Sigmoid colon (tissue), 6 donors: ENCODE measurements at regions not wholly inside any gene's neighbourhood (a gene's known extent, or its start where the extent isn't known, plus 50 kb on each side); places are given as distances from the start of the nearest gene placed in this dataset.

Experiments used
- DNase-seq: peaks from one replicate; pipeline ENCODE4 v3.0.0-alpha.2; 2019
- H3K27ac ChIP-seq, 4 donors: fragments of 200-600 bp; sonication (generic); one replicate each; pipeline ENCODE4 v1.5.1; 2016 to 2019; ENCODE audit warnings: mild to moderate bottlenecking in 1 of 4
- H3K27me3 ChIP-seq, 3 donors: fragments of 200-600 bp; sonication (generic); one replicate each; pipeline ENCODE4 v1.5.1; 2019; ENCODE audit warnings: mild to moderate bottlenecking in 1 of 3
- H3K36me3 ChIP-seq, 4 donors: fragments of 200-600 bp; sonication (generic); one replicate each; pipeline ENCODE4 v1.5.1; 2016 to 2019
- H3K4me1 ChIP-seq, 4 donors: fragments of 200-600 bp; sonication (generic); one replicate each; pipeline ENCODE4 v1.5.1; 2017 to 2019
- H3K4me3 ChIP-seq, 4 donors: fragments of 200-600 bp; sonication (generic); one replicate each; pipeline ENCODE4 v1.5.1; 2017 to 2019; ENCODE audit warnings: mild to moderate bottlenecking in 2 of 4, moderate library complexity in 1 of 4
- H3K9me3 ChIP-seq, 4 donors: fragments of 200-600 bp in 3 of 4; sonication (generic) in 3 of 4; one replicate each; pipeline versions ENCODE4 v1.5.1 to v1.6.1; 2013 to 2019
- CTCF ChIP-seq, 4 experiments: fragments of 450-650 bp in 3 of 4; fragments of 200-600 bp in 1 of 4; IDR thresholded peaks; one replicate each; pipeline ENCODE4 v1.5.1; 2016 to 2019; ENCODE audit warnings: antibody characterized with exemption in 4 of 4, mild to moderate bottlenecking in 3 of 4, moderate library complexity in 2 of 4
- EP300 ChIP-seq, 4 donors: sonication (generic); formaldehyde crosslinking; IDR thresholded peaks; one replicate each; pipeline ENCODE4 v1.6.1; 2017; ENCODE audit warnings: antibody characterized with exemption in 4 of 4
- POLR2A ChIP-seq, 2 donors: fragments of 450-650 bp; IDR thresholded peaks; one replicate each; pipeline ENCODE4 v1.6.1; 2016; ENCODE audit warnings: antibody characterized with exemption in 2 of 2, mild to moderate bottlenecking in 2 of 2, moderate library complexity in 2 of 2
- POLR2AphosphoS5 ChIP-seq, 4 donors: sonication (generic); formaldehyde crosslinking; IDR thresholded peaks; one replicate each; pipeline ENCODE4 v1.6.1; 2017; ENCODE audit warnings: antibody characterized with exemption in 4 of 4
- WGBS, 2 donors: extraction: QIAGEN DNeasy Blood & Tissue Kit; methylation state at CpG; one replicate each; pipeline ENCODE4 v1.1.7; 2013; 5-methylcytosine and 5-hydroxymethylcytosine counted together
- intact Hi-C: fragments of 100-400 bp; cut with DNase I; formaldehyde crosslinking; loops from one replicate; pipeline ENCODE4 v1.15.1; 2023
- donor health status: healthy with polysubstance abuse.
- donor health status: healthy.

DNA sequence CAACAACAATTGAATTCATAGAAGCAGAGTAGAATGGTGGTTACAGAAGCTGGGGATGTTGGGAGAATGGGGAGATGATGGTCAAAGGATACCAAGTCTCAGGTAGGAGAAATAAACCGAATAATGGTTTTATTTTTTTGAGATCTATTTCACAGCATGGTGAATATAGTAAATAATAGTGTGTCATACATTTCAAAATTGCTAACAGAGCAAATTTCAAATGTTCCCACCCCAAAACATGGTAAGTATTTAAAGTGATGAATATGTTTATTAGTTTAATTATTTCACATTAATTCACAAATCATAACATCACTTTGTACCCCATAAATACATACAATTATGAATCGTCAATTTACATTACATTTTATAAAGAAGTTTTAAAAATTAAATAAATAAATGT, 72.7 kb upstream of the ATG10 start:
- Histone ChIP-seq H3K36me3 (no peaks in the 10 kb centered on the region), H3K4me3 (no peak overlapping the region), H3K4me1 (no peaks in the 10 kb centered on the region), H3K27ac (no peak overlapping the region), H3K9me3 (peaks cover 0 to 7% (median 0%) of the 10 kb centered on the region in 4 donors), H3K27me3 (no peaks in the 10 kb centered on the region)
- WGBS, 2 donors: 93 to 94% methylated on average over 2 of the region's 2 CpGs
- intact Hi-C loops: no loop called here
- no peak for DNase-seq
- TF ChIP-seq POLR2AphosphoS5 (IDR thresholded peaks at IDR 0.05) (no peak), CTCF (IDR thresholded peaks at IDR 0.05) (no peak), POLR2A (IDR thresholded peaks at IDR 0.05) (no peak), EP300 (IDR thresholded peaks at IDR 0.05) (no peak)

GRCh38 chr5:81898403-81898802, 73.4 kb upstream of the ATG10 start:
- 52 to 66% methylated on average over 2 of the region's 2 CpGs for WGBS, 2 donors
- no peaks in the 10 kb centered on the region for H3K27me3 ChIP-seq

DNA sequence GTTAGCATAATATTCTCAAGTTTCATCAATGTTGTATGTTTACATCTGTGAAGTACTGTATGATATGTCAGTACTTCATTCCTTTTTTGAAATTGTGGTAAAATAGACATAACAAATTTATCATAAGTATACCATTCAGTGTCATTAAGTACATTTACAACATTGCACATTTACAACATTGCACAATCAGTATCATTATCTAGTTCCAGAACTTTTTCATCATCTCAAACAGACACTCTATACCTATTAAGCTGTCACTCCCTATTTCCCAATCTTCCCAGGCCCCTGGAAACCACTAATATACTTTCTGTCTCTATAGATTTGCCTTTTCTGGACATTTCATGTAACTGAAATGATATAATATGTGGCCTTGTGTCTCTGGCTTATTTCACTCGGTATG, 75.1 kb upstream of the ATG10 start:
- Histone ChIP-seq H3K27me3 (no peaks in the 10 kb centered on the region), H3K27ac (no peak overlapping the region), H3K4me3 (no peak overlapping the region), H3K36me3 (no peaks in the 10 kb centered on the region), H3K4me1 (no peaks in the 10 kb centered on the region), H3K9me3 (peaks cover 0 to 6% (median 0%) of the 10 kb centered on the region in 4 donors)
- WGBS, 2 donors: 92 to 94% methylated on average over 1 of the region's 1 CpG
- TF ChIP-seq POLR2A (IDR thresholded peaks at IDR 0.05) (no peak), POLR2AphosphoS5 (IDR thresholded peaks at IDR 0.05) (no peak), EP300 (IDR thresholded peaks at IDR 0.05) (no peak), CTCF (IDR thresholded peaks at IDR 0.05) (no peak)
- intact Hi-C loops: no loop called here
- no peak for DNase-seq

More at GRCh38 chr5:81898403-81898802, 73.4 kb upstream of the ATG10 start:
- no peak for DNase-seq
- Histone ChIP-seq H3K36me3 (no peaks in the 10 kb centered on the region), H3K9me3 (peaks cover 0 to 7% (median 0%) of the 10 kb centered on the region in 4 donors), H3K4me1 (no peaks in the 10 kb centered on the region), H3K4me3 (no peak overlapping the region), H3K27ac (no peak overlapping the region)
- TF ChIP-seq POLR2A (IDR thresholded peaks at IDR 0.05): no peak
- TF ChIP-seq EP300 (IDR thresholded peaks at IDR 0.05): no peak
- no peak for TF ChIP-seq POLR2AphosphoS5 (IDR thresholded peaks at IDR 0.05)
- no peak for TF ChIP-seq CTCF (IDR thresholded peaks at IDR 0.05)
- intact Hi-C loops: no loop called here

GRCh38 chr5:81895307-81895706, 76.5 kb upstream of the ATG10 start:
- Histone ChIP-seq H3K27ac (no peak overlapping the region), H3K27me3 (no peaks in the 10 kb centered on the region), H3K4me1 (no peaks in the 10 kb centered on the region), H3K9me3 (no peaks in the 10 kb centered on the region), H3K4me3 (no peak overlapping the region), H3K36me3 (no peaks in the 10 kb centered on the region)
- DNase-seq: no peak
- TF ChIP-seq CTCF (IDR thresholded peaks at IDR 0.05): no peak
- no peak for TF ChIP-seq POLR2AphosphoS5 (IDR thresholded peaks at IDR 0.05)
- no peak for TF ChIP-seq POLR2A (IDR thresholded peaks at IDR 0.05)
- TF ChIP-seq EP300 (IDR thresholded peaks at IDR 0.05): no peak
- intact Hi-C loops: no loop called here

- no peaks in the 10 kb centered on the region for H3K36me3 ChIP-seq
- DNase-seq: no peak
- H3K4me3 ChIP-seq: no peak overlapping the region
- H3K27me3 ChIP-seq: no peaks in the 10 kb centered on the region
- H3K27ac ChIP-seq: no peak overlapping the region
- 67 to 77% methylated on average over 4 of the region's 4 CpGs for WGBS, 2 donors
- TF ChIP-seq POLR2AphosphoS5 (IDR thresholded peaks at IDR 0.05) (no peak), CTCF (IDR thresholded peaks at IDR 0.05) (no peak), EP300 (IDR thresholded peaks at IDR 0.05) (no peak), POLR2A (IDR thresholded peaks at IDR 0.05) (no peak)
- H3K9me3 ChIP-seq: no peaks in the 10 kb centered on the region
- intact Hi-C loops: no loop called here
- H3K4me1 ChIP-seq: no peaks in the 10 kb centered on the region
Measured at GRCh38 chr5:81893961-81894360, 77.9 kb upstream of the ATG10 start.
